Peyer's patch (tissue), 4 donors: ENCODE measurements at regions not wholly inside any gene's neighbourhood (a gene's known extent, or its start where the extent isn't known, plus 50 kb on each side); places are given as distances from the start of the nearest gene placed in this dataset.

Experiments
- POLR2A ChIP-seq, 2 donors: fragments of 450-650 bp; IDR thresholded peaks; one replicate each; pipeline ENCODE4 v1.5.1; 2017; ENCODE audit warnings: antibody characterized with exemption in 2 of 2, mild to moderate bottlenecking in 2 of 2, moderate library complexity in 2 of 2
- TF ChIP-seq, protein P1 (sequence below), 6 experiments: fragments of 450-650 bp in 4 of 6; fragments of 200-600 bp in 2 of 6; sonication (generic) in 1 of 6; IDR thresholded peaks; one replicate each; pipeline ENCODE4 v1.5.1; 2017 to 2019; ENCODE audit warnings: antibody characterized with exemption in 6 of 6, mild to moderate bottlenecking in 3 of 6, moderate library complexity in 1 of 6

DNA sequence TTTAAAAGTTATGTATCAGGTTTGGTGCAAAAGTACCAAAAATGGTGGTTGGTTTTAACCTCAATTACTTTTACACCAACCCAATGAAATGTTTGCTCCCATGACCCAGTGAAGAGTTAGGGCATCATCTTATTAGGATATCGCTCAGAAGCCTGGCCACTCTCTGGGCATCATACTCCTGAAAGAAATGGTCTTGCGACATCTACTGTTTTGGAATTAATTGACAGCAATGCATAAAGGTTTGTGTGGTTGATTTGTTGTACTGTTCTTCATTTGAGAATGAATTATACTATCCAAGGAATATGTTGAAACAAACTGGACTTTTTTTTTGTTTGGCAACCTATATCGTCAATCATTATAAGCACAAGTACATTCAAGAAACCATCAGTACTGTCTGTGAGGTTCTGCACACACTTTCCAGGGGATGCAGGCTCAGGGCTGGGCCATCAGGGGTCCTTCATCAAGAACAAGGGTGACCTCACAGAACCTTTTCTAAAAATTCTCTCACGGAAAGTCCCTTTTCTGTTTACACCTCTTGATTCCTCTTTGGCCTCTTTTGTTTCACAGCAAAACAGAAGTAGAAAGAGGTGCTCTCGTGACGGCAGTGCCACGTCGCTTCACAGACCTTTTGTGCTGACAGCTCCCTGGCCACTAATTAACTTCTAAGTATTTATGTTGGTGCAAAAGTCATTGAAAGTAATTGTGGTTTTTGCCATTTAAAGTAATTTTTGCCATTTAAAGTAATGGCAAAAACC lies 117.2 kb upstream of the KLF6 start:
- TF ChIP-seq, protein P1, sequence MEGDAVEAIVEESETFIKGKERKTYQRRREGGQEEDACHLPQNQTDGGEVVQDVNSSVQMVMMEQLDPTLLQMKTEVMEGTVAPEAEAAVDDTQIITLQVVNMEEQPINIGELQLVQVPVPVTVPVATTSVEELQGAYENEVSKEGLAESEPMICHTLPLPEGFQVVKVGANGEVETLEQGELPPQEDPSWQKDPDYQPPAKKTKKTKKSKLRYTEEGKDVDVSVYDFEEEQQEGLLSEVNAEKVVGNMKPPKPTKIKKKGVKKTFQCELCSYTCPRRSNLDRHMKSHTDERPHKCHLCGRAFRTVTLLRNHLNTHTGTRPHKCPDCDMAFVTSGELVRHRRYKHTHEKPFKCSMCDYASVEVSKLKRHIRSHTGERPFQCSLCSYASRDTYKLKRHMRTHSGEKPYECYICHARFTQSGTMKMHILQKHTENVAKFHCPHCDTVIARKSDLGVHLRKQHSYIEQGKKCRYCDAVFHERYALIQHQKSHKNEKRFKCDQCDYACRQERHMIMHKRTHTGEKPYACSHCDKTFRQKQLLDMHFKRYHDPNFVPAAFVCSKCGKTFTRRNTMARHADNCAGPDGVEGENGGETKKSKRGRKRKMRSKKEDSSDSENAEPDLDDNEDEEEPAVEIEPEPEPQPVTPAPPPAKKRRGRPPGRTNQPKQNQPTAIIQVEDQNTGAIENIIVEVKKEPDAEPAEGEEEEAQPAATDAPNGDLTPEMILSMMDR (IDR thresholded peaks at IDR 0.05), result peak in 1 of 6 experiments; percentile 29
- no peak for TF ChIP-seq POLR2A (IDR thresholded peaks at IDR 0.05)
